ENCODE measurements at regions not wholly inside any gene's neighbourhood (a gene's known extent, or its start where the extent isn't known, plus 50 kb on each side); places are given as distances from the start of the nearest gene placed in this dataset.

DNA sequence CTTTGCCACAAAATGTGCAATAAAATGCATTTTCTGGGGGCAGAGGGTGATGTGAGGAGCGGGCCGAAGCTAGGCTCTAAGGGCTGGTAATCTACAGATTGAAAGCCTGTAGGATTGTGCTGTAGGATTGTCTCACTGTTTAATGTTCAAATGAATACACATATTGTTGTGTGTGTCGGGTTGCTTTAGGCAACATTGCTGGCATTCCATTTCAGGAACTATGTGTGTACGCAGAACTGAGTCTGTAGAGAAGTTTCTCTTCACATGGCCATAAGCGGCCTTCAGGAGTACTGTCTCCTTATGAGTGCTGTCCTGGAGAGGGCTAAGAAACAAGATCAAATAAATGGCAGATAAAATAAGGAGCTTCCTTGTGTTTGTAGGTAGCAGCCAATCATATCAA, 540.2 kb downstream of the GATA3 start:
- H3K36me3 ChIP-seq = no peaks in the 10 kb centered on the region
- H3K27me3 ChIP-seq = no peaks in the 10 kb centered on the region
- WGBS, 3 donors = 77 to 90% (median 90%) methylated on average over 5 of the region's 5 CpGs
- TF ChIP-seq EP300 (IDR thresholded peaks at IDR 0.05) (no peak), POLR2A (IDR thresholded peaks at IDR 0.05) (no peak)
- TF ChIP-seq, protein P1, sequence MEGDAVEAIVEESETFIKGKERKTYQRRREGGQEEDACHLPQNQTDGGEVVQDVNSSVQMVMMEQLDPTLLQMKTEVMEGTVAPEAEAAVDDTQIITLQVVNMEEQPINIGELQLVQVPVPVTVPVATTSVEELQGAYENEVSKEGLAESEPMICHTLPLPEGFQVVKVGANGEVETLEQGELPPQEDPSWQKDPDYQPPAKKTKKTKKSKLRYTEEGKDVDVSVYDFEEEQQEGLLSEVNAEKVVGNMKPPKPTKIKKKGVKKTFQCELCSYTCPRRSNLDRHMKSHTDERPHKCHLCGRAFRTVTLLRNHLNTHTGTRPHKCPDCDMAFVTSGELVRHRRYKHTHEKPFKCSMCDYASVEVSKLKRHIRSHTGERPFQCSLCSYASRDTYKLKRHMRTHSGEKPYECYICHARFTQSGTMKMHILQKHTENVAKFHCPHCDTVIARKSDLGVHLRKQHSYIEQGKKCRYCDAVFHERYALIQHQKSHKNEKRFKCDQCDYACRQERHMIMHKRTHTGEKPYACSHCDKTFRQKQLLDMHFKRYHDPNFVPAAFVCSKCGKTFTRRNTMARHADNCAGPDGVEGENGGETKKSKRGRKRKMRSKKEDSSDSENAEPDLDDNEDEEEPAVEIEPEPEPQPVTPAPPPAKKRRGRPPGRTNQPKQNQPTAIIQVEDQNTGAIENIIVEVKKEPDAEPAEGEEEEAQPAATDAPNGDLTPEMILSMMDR (IDR thresholded peaks at IDR 0.05) = no peak
- no peaks in the 10 kb centered on the region for H3K9me3 ChIP-seq
- intact Hi-C loops (cut with DNase I) = no loop called here
- H3K4me3 ChIP-seq = no peak overlapping the region
- no peak for DNase-seq
- H3K27ac ChIP-seq = no peak overlapping the region
- no peaks in the 10 kb centered on the region for H3K4me1 ChIP-seq (ENCODE audit: insufficient read depth)

DNA sequence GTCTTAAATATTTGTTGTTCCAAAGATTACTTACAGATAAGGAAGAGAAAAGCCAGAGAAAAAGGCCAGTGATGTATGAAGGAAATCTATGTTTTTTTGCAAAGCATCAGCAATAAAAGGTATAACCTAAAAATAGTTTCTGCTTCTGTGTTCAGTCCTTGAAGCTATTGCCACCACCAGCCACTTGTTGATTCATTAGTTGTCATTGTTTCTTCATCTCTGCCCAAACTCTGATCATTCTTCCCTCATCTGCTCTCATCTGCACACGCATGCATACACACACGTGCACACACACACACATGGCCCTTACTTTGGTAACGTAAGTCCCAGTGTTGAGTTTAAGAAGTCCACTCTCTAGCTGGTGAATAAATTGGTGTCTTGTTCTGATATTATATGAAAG, 540.7 kb downstream of the GATA3 start:
- DNase-seq = no peak
- H3K27me3 ChIP-seq = no peaks in the 10 kb centered on the region
- TF ChIP-seq, protein P1 (IDR thresholded peaks at IDR 0.05) = no peak
- no peak for TF ChIP-seq POLR2A (IDR thresholded peaks at IDR 0.05)
- TF ChIP-seq EP300 (IDR thresholded peaks at IDR 0.05) = no peak
- no peak overlapping the region for H3K27ac ChIP-seq
- intact Hi-C loops (cut with DNase I) = no loop called here
- no peaks in the 10 kb centered on the region for H3K9me3 ChIP-seq
- 53 to 71% (median 71%) methylated on average over 3 of the region's 3 CpGs for WGBS, 3 donors
- no peaks in the 10 kb centered on the region for H3K4me1 ChIP-seq (ENCODE audit: insufficient read depth)
- no peaks in the 10 kb centered on the region for H3K36me3 ChIP-seq
- no peak overlapping the region for H3K4me3 ChIP-seq

DNA sequence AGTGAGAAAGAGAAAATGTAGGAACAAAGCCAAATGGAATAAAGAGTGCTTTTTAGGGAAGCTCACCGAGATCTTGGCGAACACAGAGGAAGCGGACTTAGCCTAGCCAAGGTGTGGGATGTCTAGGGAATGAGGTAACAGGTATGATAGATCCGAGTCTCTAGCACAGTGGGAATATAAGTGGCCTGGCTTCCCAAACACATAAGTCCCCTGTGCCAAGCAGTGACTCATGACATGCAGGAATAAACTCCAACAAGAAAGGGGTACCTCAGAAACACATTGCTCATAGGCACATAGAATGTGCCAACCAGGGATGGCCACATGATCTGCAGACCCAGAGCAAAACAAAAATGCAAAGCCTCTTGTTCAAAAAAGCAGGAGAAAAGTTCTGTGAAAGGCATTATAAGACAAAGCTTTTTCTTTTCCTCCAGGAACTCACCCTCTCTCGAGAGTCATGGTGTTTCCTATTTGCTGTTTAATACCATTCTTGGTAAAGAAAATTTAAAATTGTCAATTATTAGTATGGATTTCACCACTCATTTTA, 542.5 kb downstream of the GATA3 start:
- intact Hi-C loops (cut with DNase I) = no loop called here
- DNase-seq = no peak
- Histone ChIP-seq H3K27ac (no peak overlapping the region), H3K4me3 (no peak overlapping the region), H3K27me3 (no peaks in the 10 kb centered on the region), H3K4me1 (ENCODE audit: insufficient read depth) (no peaks in the 10 kb centered on the region), H3K36me3 (no peaks in the 10 kb centered on the region), H3K9me3 (no peaks in the 10 kb centered on the region)
- WGBS, 3 donors = 74 to 85% (median 80%) methylated on average over 5 of the region's 5 CpGs
- TF ChIP-seq, protein P1 (IDR thresholded peaks at IDR 0.05) = no peak
- TF ChIP-seq EP300 (IDR thresholded peaks at IDR 0.05) (no peak), POLR2A (IDR thresholded peaks at IDR 0.05) (no peak)

DNA sequence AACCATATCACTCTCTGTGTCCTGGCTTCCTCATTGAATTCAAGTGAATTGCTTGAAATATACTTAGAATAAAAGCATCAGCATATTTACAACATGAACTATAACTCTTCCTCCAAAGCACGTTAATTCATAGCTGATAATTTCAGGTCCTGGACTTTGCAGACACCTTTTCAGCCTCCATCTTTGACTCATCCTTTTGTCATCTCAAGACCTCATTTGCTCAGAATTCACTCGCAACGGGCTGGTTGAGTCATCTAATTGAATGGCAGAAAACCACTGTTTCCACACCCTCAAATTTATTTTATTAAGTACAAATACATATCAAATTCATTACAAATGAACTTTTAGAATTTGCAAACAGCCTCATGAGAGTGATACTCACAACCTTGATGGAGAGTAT, 545.7 kb downstream of the GATA3 start:
- no peaks in the 10 kb centered on the region for H3K27me3 ChIP-seq
- H3K9me3 ChIP-seq = no peaks in the 10 kb centered on the region
- TF ChIP-seq, protein P1 (IDR thresholded peaks at IDR 0.05) = no peak
- TF ChIP-seq EP300 (IDR thresholded peaks at IDR 0.05) = no peak
- intact Hi-C loops (cut with DNase I) = no loop called here
- no peaks in the 10 kb centered on the region for H3K4me1 ChIP-seq (ENCODE audit: insufficient read depth)
- H3K4me3 ChIP-seq = no peak overlapping the region
- no peak for DNase-seq
- H3K27ac ChIP-seq = no peak overlapping the region
- 80 to 90% (median 84%) methylated on average over 3 of the region's 3 CpGs for WGBS, 3 donors
- H3K36me3 ChIP-seq = no peaks in the 10 kb centered on the region
